ENCODE measurements at regions not wholly inside any gene's neighbourhood (a gene's known extent, or its start where the extent isn't known, plus 50 kb on each side); places are given as distances from the start of the nearest gene placed in this dataset.

DNA sequence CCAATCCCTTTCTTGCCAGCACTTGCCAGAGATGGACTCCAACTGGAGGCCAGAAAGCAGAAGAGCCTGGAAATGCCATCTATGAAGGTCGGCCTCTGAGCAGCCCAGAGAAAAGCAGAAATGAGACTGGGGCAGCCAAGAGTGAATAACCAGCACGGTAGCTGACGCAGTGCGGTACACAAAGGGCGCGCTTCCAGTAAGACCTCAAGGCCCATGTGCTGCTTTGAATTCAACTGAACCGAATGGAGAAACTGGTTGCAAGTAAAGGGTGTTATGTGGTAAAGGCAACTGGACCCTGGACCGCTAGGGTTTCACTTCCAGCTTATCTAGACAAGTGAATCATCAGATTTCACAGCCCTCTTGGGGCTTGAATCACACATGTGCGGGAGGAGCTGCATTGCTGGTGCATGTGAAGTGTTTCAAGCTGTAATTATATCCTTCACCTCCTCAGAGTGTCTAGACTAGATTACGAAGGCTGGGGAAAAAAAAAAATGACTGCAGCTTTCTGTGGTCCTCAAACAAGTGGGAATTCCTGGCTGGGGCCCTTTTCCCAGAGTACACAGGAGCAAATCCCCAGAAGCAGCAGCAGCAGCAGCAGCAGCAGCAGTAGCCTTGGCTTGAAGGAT is 128.9 kb downstream of the CCDC34 start:
- DNase-seq: no peak
- Histone ChIP-seq H3K23ac (ENCODE audit: low read length) (no peak overlapping the region), H3K4me3 (ENCODE audit: low read length) (no peak overlapping the region)

DNA sequence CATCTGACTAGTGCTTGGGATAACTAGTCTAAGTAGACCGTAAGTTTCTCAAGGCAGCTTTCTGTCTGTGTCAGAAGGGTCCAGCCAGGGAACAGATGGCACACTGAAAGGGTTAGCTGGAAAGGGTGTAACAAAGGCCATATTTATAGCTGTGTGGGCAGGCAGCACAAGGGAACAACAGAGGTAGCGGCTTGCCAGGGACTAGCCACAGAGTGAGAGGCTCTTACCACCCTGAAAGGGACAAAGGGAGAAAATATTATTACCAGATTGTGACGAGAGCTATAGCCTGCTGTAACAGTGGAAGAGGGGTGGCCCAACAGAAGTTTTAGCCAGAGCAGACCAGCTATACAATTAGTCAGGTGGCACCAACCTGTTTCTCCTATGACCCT is 129.4 kb downstream of the CCDC34 start:
- no peak overlapping the region for H4K5ac ChIP-seq (ENCODE audit: low read length)
- H3K27me3 ChIP-seq (ENCODE audit: insufficient read depth, low read length, poor library complexity): no peaks in the 10 kb centered on the region
- H3K23ac ChIP-seq (ENCODE audit: low read length): no peak overlapping the region
- no peak overlapping the region for H2BK120ac ChIP-seq (ENCODE audit: low read depth, low read length)
- H2BK5ac ChIP-seq (ENCODE audit: low read length): no peak overlapping the region
- H3K79me2 ChIP-seq (ENCODE audit: control insufficient read depth, insufficient read depth, low read length): no peaks in the 10 kb centered on the region
- no peaks in the 10 kb centered on the region for H3K36me3 ChIP-seq (ENCODE audit: control insufficient read depth, insufficient read depth, low read length)
- H4K8ac ChIP-seq (ENCODE audit: low read depth, low read length): no peak overlapping the region
- no peak overlapping the region for H3K27ac ChIP-seq (ENCODE audit: low read depth, low read length)
- no peak overlapping the region for H3K4me2 ChIP-seq (ENCODE audit: low read length)
- no CpG with 5 or more reads among the region's 3 CpGs for WGBS (ENCODE audit: extremely low coverage, insufficient coverage, low lambda C conversion rate)
- H3K4me1 ChIP-seq (ENCODE audit: control insufficient read depth, low read depth, low read length): peaks cover 2% of the 10 kb centered on the region
- no peaks in the 10 kb centered on the region for H3K79me1 ChIP-seq (ENCODE audit: low read length)
- H3K4ac ChIP-seq (ENCODE audit: low read depth, low read length): no peak overlapping the region
- no peak overlapping the region for H2AK5ac ChIP-seq (ENCODE audit: low read length)
- DNase-seq: no peak
- H3K56ac ChIP-seq (ENCODE audit: low read length): no peak overlapping the region
- no peak overlapping the region for H3K4me3 ChIP-seq (ENCODE audit: low read length)
- H2BK15ac ChIP-seq (replicated peaks; ENCODE audit: low read depth): no peak overlapping the region
- no peak overlapping the region for H3K18ac ChIP-seq (ENCODE audit: low read length)
- H3K9ac ChIP-seq (ENCODE audit: low read length): no peak overlapping the region

More for the DNA sequence above, 128.9 kb downstream of the CCDC34 start:
- Histone ChIP-seq H4K5ac (ENCODE audit: low read length) (no peak overlapping the region), H3K79me2 (ENCODE audit: control insufficient read depth, insufficient read depth, low read length) (no peaks in the 10 kb centered on the region), H2BK120ac (ENCODE audit: low read depth, low read length) (no peak overlapping the region), H2BK5ac (ENCODE audit: low read length) (no peak overlapping the region), H4K8ac (ENCODE audit: low read depth, low read length) (no peak overlapping the region), H2BK15ac (replicated peaks; ENCODE audit: low read depth) (no peak overlapping the region), H3K56ac (ENCODE audit: low read length) (no peak overlapping the region), H3K4me1 (ENCODE audit: control insufficient read depth, low read depth, low read length) (peaks cover 2% of the 10 kb centered on the region), H3K4me2 (ENCODE audit: low read length) (no peak overlapping the region), H3K9ac (ENCODE audit: low read length) (no peak overlapping the region), H3K79me1 (ENCODE audit: low read length) (no peaks in the 10 kb centered on the region), H3K27me3 (ENCODE audit: insufficient read depth, low read length, poor library complexity) (no peaks in the 10 kb centered on the region), H2AK5ac (ENCODE audit: low read length) (no peak overlapping the region), H3K4ac (ENCODE audit: low read depth, low read length) (no peak overlapping the region), H3K36me3 (ENCODE audit: control insufficient read depth, insufficient read depth, low read length) (no peaks in the 10 kb centered on the region), H3K18ac (ENCODE audit: low read length) (no peak overlapping the region), H3K27ac (ENCODE audit: low read depth, low read length) (no peak overlapping the region)
- no CpG with 5 or more reads among the region's 10 CpGs for WGBS (ENCODE audit: extremely low coverage, insufficient coverage, low lambda C conversion rate)

DNA sequence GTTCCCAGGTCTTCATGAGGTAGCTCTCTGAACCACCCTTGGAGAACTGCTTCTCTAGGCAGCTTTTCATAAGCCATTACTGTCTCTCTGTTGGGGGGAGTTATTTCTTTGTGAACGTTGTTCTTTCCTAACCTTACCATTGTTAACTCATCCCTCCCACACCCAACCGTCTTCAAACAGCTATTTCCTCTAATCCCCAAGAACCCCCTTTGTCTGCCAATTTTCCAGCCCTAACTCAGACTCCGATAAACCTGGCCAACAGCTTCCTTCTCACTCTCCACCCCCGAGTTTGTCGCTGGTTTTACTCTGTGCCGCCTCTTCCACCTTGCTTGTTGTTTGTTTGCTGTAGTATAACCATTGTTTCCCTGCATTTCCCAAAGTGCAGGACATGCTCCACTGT is 131.5 kb downstream of the CCDC34 start:
- Histone ChIP-seq H2BK15ac (replicated peaks; ENCODE audit: low read depth) (peak overlapping the region; percentile 46), H3K4ac (ENCODE audit: low read depth, low read length) (no peak overlapping the region), H3K4me1 (ENCODE audit: control insufficient read depth, low read depth, low read length) (no peaks in the 10 kb centered on the region), H3K36me3 (ENCODE audit: control insufficient read depth, insufficient read depth, low read length) (no peaks in the 10 kb centered on the region), H3K79me1 (ENCODE audit: low read length) (no peaks in the 10 kb centered on the region), H3K79me2 (ENCODE audit: control insufficient read depth, insufficient read depth, low read length) (no peaks in the 10 kb centered on the region), H3K4me2 (ENCODE audit: low read length) (no peak overlapping the region), H4K5ac (ENCODE audit: low read length) (no peak overlapping the region), H4K8ac (ENCODE audit: low read depth, low read length) (no peak overlapping the region), H2BK5ac (ENCODE audit: low read length) (no peak overlapping the region), H3K27me3 (ENCODE audit: insufficient read depth, low read length, poor library complexity) (no peaks in the 10 kb centered on the region), H3K4me3 (ENCODE audit: low read length) (no peak overlapping the region), H2AK5ac (ENCODE audit: low read length) (no peak overlapping the region), H3K56ac (ENCODE audit: low read length) (peak overlapping the region; percentile 22), H3K23ac (ENCODE audit: low read length) (no peak overlapping the region), H3K18ac (ENCODE audit: low read length) (no peak overlapping the region), H2BK120ac (ENCODE audit: low read depth, low read length) (no peak overlapping the region), H3K9ac (ENCODE audit: low read length) (no peak overlapping the region), H3K27ac (ENCODE audit: low read depth, low read length) (peak overlapping the region; percentile 12)
- DNase-seq: no peak
- WGBS (ENCODE audit: extremely low coverage, insufficient coverage, low lambda C conversion rate): no CpG with 5 or more reads among the region's 6 CpGs

DNA sequence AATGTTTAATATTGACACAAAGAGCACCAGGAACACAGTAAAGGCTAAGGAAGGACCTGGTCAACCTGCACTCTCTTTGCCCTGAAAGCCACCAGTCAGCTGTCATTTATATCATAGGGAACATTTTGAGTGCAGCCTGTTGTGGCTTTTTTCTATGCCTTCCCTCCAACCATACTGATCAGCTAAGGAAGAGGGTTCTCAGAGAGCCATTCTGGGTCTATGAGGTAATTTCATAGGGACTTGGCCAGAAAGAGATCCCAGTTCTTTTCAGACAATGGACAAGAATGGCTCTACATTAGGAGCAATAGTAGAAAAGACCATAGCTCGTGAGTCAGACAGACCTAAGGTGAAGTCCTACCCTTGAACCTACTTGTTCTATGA is 132.8 kb downstream of the CCDC34 start:
- Histone ChIP-seq H2BK5ac (ENCODE audit: low read length) (no peak overlapping the region), H3K56ac (ENCODE audit: low read length) (no peak overlapping the region), H3K4me3 (ENCODE audit: low read length) (no peak overlapping the region), H3K18ac (ENCODE audit: low read length) (no peak overlapping the region), H2BK15ac (replicated peaks; ENCODE audit: low read depth) (no peak overlapping the region), H3K9ac (ENCODE audit: low read length) (no peak overlapping the region), H2BK120ac (ENCODE audit: low read depth, low read length) (no peak overlapping the region), H3K27me3 (ENCODE audit: insufficient read depth, low read length, poor library complexity) (no peaks in the 10 kb centered on the region), H3K4ac (ENCODE audit: low read depth, low read length) (no peak overlapping the region), H3K79me2 (ENCODE audit: control insufficient read depth, insufficient read depth, low read length) (no peaks in the 10 kb centered on the region), H3K4me2 (ENCODE audit: low read length) (no peak overlapping the region), H3K36me3 (ENCODE audit: control insufficient read depth, insufficient read depth, low read length) (no peaks in the 10 kb centered on the region), H4K5ac (ENCODE audit: low read length) (no peak overlapping the region), H4K8ac (ENCODE audit: low read depth, low read length) (no peak overlapping the region), H3K23ac (ENCODE audit: low read length) (no peak overlapping the region), H2AK5ac (ENCODE audit: low read length) (no peak overlapping the region), H3K4me1 (ENCODE audit: control insufficient read depth, low read depth, low read length) (no peaks in the 10 kb centered on the region), H3K27ac (ENCODE audit: low read depth, low read length) (no peak overlapping the region), H3K79me1 (ENCODE audit: low read length) (no peaks in the 10 kb centered on the region)
- no CpG with 5 or more reads among the region's 1 CpG for WGBS (ENCODE audit: extremely low coverage, insufficient coverage, low lambda C conversion rate)
- DNase-seq: no peak

DNA sequence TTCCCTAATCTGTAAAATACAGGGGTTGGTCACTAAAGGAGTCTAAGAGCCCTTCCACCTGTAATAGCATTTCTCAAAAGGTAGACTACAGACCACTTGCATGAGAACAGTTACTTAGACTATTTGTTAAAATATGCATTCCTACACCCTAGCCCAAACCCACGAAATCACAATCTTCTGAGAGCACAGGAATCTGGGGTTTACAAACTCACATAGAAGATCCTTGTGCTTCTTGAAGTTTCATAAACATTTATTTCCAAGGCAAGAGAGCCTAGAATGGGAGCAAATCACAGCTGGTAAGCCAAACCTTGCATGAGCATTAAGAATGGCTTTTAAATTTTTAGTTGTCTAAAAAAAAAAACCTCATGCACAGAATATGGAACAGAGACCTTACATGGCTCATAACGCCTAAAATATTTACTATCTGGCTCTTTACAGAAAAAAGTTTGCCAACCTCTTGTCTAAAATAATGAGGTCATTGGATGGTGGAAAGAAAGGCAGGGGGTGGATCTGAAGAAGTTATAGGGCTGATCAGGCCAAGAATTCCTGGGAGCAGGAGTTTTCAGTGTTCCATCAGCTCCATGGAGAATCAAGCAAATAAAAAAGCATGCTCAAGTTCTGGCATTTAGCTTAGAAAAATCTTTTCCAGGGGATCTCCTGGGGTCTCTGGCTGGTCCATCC is 133.4 kb downstream of the CCDC34 start:
- Histone ChIP-seq H3K4me3 (ENCODE audit: low read length) (no peak overlapping the region), H2BK15ac (replicated peaks; ENCODE audit: low read depth) (no peak overlapping the region), H3K79me2 (ENCODE audit: control insufficient read depth, insufficient read depth, low read length) (no peaks in the 10 kb centered on the region), H2AK5ac (ENCODE audit: low read length) (no peak overlapping the region), H3K23ac (ENCODE audit: low read length) (no peak overlapping the region), H2BK5ac (ENCODE audit: low read length) (no peak overlapping the region), H3K4ac (ENCODE audit: low read depth, low read length) (no peak overlapping the region), H3K27me3 (ENCODE audit: insufficient read depth, low read length, poor library complexity) (no peaks in the 10 kb centered on the region), H3K27ac (ENCODE audit: low read depth, low read length) (no peak overlapping the region), H3K4me1 (ENCODE audit: control insufficient read depth, low read depth, low read length) (no peaks in the 10 kb centered on the region), H4K8ac (ENCODE audit: low read depth, low read length) (no peak overlapping the region), H3K79me1 (ENCODE audit: low read length) (no peaks in the 10 kb centered on the region), H3K18ac (ENCODE audit: low read length) (no peak overlapping the region), H3K9ac (ENCODE audit: low read length) (no peak overlapping the region), H3K36me3 (ENCODE audit: control insufficient read depth, insufficient read depth, low read length) (no peaks in the 10 kb centered on the region), H3K4me2 (ENCODE audit: low read length) (no peak overlapping the region), H4K5ac (ENCODE audit: low read length) (no peak overlapping the region), H2BK120ac (ENCODE audit: low read depth, low read length) (no peak overlapping the region), H3K56ac (ENCODE audit: low read length) (no peak overlapping the region)
- DNase-seq: no peak
- no CpG with 5 or more reads among the region's 2 CpGs for WGBS (ENCODE audit: extremely low coverage, insufficient coverage, low lambda C conversion rate)

DNA sequence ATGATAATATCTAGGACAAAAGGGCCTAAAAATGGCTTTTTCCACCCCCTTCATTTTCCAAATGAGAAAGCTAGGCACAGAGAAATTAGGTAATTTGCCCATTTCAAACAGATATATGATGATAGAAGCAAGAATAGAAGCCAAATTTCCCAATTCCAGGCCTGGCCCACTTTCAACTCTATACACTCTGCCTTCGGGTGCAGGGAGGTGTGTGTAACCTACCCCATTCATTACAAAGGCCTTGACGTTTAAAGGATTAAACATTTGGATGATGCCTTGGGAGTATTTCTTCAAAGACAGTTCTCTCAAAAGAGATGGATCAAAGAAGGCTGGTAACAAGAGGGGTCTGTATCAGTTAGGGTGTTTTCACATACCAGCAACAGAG is 134.1 kb downstream of the CCDC34 start:
- no peak overlapping the region for H4K5ac ChIP-seq (ENCODE audit: low read length)
- H3K27ac ChIP-seq (ENCODE audit: low read depth, low read length): no peak overlapping the region
- H2BK15ac ChIP-seq (replicated peaks; ENCODE audit: low read depth): no peak overlapping the region
- H3K79me1 ChIP-seq (ENCODE audit: low read length): no peaks in the 10 kb centered on the region
- H3K4me1 ChIP-seq (ENCODE audit: control insufficient read depth, low read depth, low read length): no peaks in the 10 kb centered on the region
- H3K9ac ChIP-seq (ENCODE audit: low read length): no peak overlapping the region
- H3K79me2 ChIP-seq (ENCODE audit: control insufficient read depth, insufficient read depth, low read length): no peaks in the 10 kb centered on the region
- no peaks in the 10 kb centered on the region for H3K36me3 ChIP-seq (ENCODE audit: control insufficient read depth, insufficient read depth, low read length)
- no peak overlapping the region for H3K4me2 ChIP-seq (ENCODE audit: low read length)
- no peak overlapping the region for H3K56ac ChIP-seq (ENCODE audit: low read length)
- DNase-seq: no peak
- H2BK120ac ChIP-seq (ENCODE audit: low read depth, low read length): no peak overlapping the region
- no peak overlapping the region for H2AK5ac ChIP-seq (ENCODE audit: low read length)
- no CpG with 5 or more reads among the region's 2 CpGs for WGBS (ENCODE audit: extremely low coverage, insufficient coverage, low lambda C conversion rate)
- H3K18ac ChIP-seq (ENCODE audit: low read length): no peak overlapping the region
- no peaks in the 10 kb centered on the region for H3K27me3 ChIP-seq (ENCODE audit: insufficient read depth, low read length, poor library complexity)
- no peak overlapping the region for H3K4ac ChIP-seq (ENCODE audit: low read depth, low read length)
- no peak overlapping the region for H3K4me3 ChIP-seq (ENCODE audit: low read length)
- no peak overlapping the region for H3K23ac ChIP-seq (ENCODE audit: low read length)
- no peak overlapping the region for H2BK5ac ChIP-seq (ENCODE audit: low read length)
- no peak overlapping the region for H4K8ac ChIP-seq (ENCODE audit: low read depth, low read length)

All from mesendoderm (in vitro differentiated cells).